Caco-2 (cell line): ENCODE measurements at regions not wholly inside any gene's neighbourhood (a gene's known extent, or its start where the extent isn't known, plus 50 kb on each side); places are given as distances from the start of the nearest gene placed in this dataset.

Experiments used
- BruUV-seq: library from RNA; stranded (reverse); fragments of 400-500 nt; replicated peaks from 2 replicates; lab custom pipeline; 2021; lab: Mats Ljungman, UMichigan
- CTCF ChIA-PET: fragments of 300-600 bp; sonication (Branson Sonifier 250); formaldehyde crosslinking; loops from one replicate; lab custom pipeline; 2022; ENCODE audit warnings: antibody characterized with exemption; lab: Charles Lee
- POLR2A ChIA-PET: fragments of 300-600 bp; sonication (Branson Sonifier 250); formaldehyde crosslinking; loops from one replicate; lab custom pipeline; 2022; ENCODE audit warnings: antibody characterized with exemption; lab: Charles Lee
- DNase-seq, 2 experiments: peaks; one replicate each; pipeline versions ENCODE4 v3.0.0 to v3.0.0-alpha.2; 2020 to 2022
- H3K27me3 ChIP-seq: replicated peaks from 2 replicates; pipeline ENCODE4 v1.6.0; 2011; ENCODE audit warnings: low read length; ENCODE audit not compliant: control insufficient read depth, insufficient read depth
- H3K36me3 ChIP-seq: 2 replicates; pipeline ENCODE4 v1.5.1; 2011; ENCODE audit warnings: low read length; ENCODE audit not compliant: control insufficient read depth, insufficient read depth
- H3K4me1 ChIP-seq: fragments of 250-450 bp; sonication (Bioruptor Pico); 2 replicates; pipeline ENCODE4 v1.5.1; 2020; ENCODE audit warnings: mild to moderate bottlenecking
- H3K4me3 ChIP-seq: 2 replicates; pipeline ENCODE4 v1.5.1; 2011; ENCODE audit warnings: low read depth, mild to moderate bottlenecking, control low read depth, low read length
- H3K9me3 ChIP-seq: fragments of 250-450 bp; sonication (Bioruptor Pico); 2 replicates; pipeline ENCODE4 v1.5.1; 2020; ENCODE audit warnings: mild to moderate bottlenecking, moderate library complexity
- H3K27ac Mint-ChIP-seq: one replicate; pipeline ENCODE4 v1.8.0; 2022; ENCODE audit warnings: mixed read lengths; ENCODE audit not compliant: unreplicated experiment
- H3K27me3 Mint-ChIP-seq: one replicate; pipeline ENCODE4 v1.8.0; 2022; ENCODE audit warnings: mixed read lengths; ENCODE audit not compliant: insufficient read depth, unreplicated experiment
- H3K36me3 Mint-ChIP-seq: one replicate; pipeline ENCODE4 v1.8.0; 2022; ENCODE audit warnings: mild to moderate bottlenecking, mixed read lengths; ENCODE audit not compliant: insufficient read depth, unreplicated experiment
- H3K4me1 Mint-ChIP-seq: one replicate; pipeline ENCODE4 v1.8.0; 2022; ENCODE audit warnings: low read depth, mixed read lengths; ENCODE audit not compliant: unreplicated experiment
- H3K4me3 Mint-ChIP-seq: one replicate; pipeline ENCODE4 v1.8.0; 2022; ENCODE audit warnings: mild to moderate bottlenecking, moderate library complexity, mixed read lengths; ENCODE audit not compliant: unreplicated experiment
- H3K9me3 Mint-ChIP-seq: one replicate; pipeline ENCODE4 v1.8.0; 2022; ENCODE audit warnings: mixed read lengths; ENCODE audit not compliant: unreplicated experiment
- intact Hi-C: fragments of 100-400 bp; cut with micrococcal nuclease; formaldehyde crosslinking; loops from one replicate; pipeline ENCODE4 v1.10.0; 2022; ENCODE audit not compliant: unreplicated experiment
- TF ChIP-seq, protein P1 (sequence below), 2 experiments: fragments of 200-600 bp in 1 of 2; IDR thresholded peaks; 1 replicate in 1 of 2; 2 replicates in 1 of 2; pipeline versions ENCODE4 v1.5.1 to v1.8.0; 2011 to 2022; ENCODE audit warnings: antibody characterized with exemption in 1 of 2, control low read depth in 1 of 2, inconsistent platforms in 1 of 2, low read depth in 1 of 2, low read length in 1 of 2, mild to moderate bottlenecking in 1 of 2, moderate library complexity in 1 of 2; ENCODE audit not compliant: insufficient read depth in 1 of 2, severe bottlenecking in 1 of 2, unreplicated experiment in 1 of 2

DNA sequence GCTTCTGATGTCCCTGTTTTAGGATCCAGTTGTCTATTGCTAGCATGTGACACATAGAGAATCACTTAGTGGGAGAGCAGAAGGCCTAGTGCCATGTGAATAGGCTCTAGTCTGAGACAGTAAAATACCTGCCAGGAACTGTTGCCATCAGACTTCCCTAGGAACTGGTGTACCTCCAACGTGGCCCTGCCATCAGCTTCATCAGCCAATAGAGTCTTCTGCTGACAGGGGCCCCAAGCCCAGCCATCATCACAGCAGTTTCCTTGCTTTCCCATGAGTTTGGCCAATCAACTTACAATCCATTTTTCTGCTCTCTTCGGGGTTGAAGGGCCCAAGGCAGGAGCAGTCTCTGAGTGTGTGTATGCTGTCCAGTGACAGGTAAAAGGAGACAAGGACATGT, 128.4 kb upstream of the ADRA1B start:
- Mint-ChIP-seq H3K9me3 (no peaks in the 10 kb centered on the region), H3K27me3 (peaks cover 25% of the 10 kb centered on the region), H3K4me3 (no peak overlapping the region), H3K36me3 (no peaks in the 10 kb centered on the region), H3K4me1 (no peaks in the 10 kb centered on the region), H3K27ac (no peak overlapping the region)
- intact Hi-C loops = no loop called here
- ChIA-PET POLR2A (no interaction called here), CTCF (no interaction called here)
- no peaks in the 10 kb centered on the region for H3K36me3 ChIP-seq
- BruUV-seq = no TSS peak
- no peak overlapping the region for H3K4me3 ChIP-seq
- no peaks in the 10 kb centered on the region for H3K9me3 ChIP-seq
- H3K27me3 ChIP-seq = no peaks in the 10 kb centered on the region
- no peaks in the 10 kb centered on the region for H3K4me1 ChIP-seq
- TF ChIP-seq, protein P1, sequence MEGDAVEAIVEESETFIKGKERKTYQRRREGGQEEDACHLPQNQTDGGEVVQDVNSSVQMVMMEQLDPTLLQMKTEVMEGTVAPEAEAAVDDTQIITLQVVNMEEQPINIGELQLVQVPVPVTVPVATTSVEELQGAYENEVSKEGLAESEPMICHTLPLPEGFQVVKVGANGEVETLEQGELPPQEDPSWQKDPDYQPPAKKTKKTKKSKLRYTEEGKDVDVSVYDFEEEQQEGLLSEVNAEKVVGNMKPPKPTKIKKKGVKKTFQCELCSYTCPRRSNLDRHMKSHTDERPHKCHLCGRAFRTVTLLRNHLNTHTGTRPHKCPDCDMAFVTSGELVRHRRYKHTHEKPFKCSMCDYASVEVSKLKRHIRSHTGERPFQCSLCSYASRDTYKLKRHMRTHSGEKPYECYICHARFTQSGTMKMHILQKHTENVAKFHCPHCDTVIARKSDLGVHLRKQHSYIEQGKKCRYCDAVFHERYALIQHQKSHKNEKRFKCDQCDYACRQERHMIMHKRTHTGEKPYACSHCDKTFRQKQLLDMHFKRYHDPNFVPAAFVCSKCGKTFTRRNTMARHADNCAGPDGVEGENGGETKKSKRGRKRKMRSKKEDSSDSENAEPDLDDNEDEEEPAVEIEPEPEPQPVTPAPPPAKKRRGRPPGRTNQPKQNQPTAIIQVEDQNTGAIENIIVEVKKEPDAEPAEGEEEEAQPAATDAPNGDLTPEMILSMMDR (IDR thresholded peaks at IDR 0.05; ENCODE audit: insufficient read depth in 1 of 2, low read depth in 1 of 2, low read length in 1 of 2, severe bottlenecking in 1 of 2, unreplicated experiment in 1 of 2) = no peak
- DNase-seq = no peak

DNA sequence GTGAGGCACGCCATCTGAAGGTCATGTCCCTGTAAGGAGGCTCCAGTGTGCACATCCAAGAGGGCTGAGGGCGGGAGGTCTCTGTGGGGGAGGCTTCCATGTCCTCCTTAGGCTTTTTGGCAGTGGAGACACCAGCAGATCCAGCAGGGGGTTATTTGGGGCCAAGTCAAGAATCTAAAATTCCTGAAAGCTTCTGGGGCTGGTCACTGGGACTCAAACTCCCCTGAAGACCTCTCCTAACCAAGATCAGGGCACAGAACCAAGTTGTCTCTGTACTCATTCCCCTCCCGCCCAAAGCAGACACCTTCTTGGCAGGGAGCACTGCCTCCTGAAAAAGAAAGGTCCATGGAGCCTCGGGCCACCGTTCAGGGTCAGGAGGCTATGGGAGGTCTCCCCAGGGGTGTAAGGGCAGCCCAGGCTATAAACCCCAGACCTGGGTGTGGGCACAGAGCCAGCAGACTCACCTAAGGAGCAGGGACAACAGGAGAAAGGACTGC, 127.4 kb upstream of the ADRA1B start:
- CTCF ChIA-PET = no interaction called here
- no peaks in the 10 kb centered on the region for H3K4me1 Mint-ChIP-seq

DNA sequence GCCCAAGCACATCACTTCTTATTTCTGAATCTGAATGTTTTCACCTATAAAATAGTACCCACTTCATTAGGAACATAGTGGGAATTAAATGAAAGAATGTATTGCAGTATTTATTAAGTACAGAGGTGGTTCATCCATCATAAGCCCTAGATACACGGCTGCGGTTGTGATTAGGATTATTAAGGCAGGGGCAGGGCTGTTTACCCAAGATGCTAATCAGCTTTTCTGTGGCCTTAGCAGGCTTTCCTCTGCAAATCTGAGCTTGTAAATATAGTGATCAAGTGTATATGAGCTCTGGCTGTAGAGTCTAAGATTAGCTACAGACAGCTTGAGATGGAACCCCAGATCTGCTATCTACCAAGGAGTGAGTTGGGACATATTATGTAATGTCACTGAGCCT, 124.1 kb upstream of the ADRA1B start:
- no peaks in the 10 kb centered on the region for H3K4me1 ChIP-seq
- Mint-ChIP-seq H3K27me3 (peaks cover 12% of the 10 kb centered on the region), H3K4me1 (no peaks in the 10 kb centered on the region), H3K36me3 (no peaks in the 10 kb centered on the region), H3K9me3 (no peaks in the 10 kb centered on the region), H3K4me3 (no peak overlapping the region), H3K27ac (no peak overlapping the region)
- intact Hi-C loops = no loop called here
- H3K9me3 ChIP-seq = no peaks in the 10 kb centered on the region
- CTCF ChIA-PET = no interaction called here
- BruUV-seq = no TSS peak
- H3K36me3 ChIP-seq = no peaks in the 10 kb centered on the region
- DNase-seq = no peak
- H3K4me3 ChIP-seq = no peak overlapping the region
- H3K27me3 ChIP-seq = no peaks in the 10 kb centered on the region
- TF ChIP-seq, protein P1 (IDR thresholded peaks at IDR 0.05; ENCODE audit: insufficient read depth in 1 of 2, low read depth in 1 of 2, low read length in 1 of 2, severe bottlenecking in 1 of 2, unreplicated experiment in 1 of 2) = no peak
- POLR2A ChIA-PET = no interaction called here

More for the DNA sequence above, 127.4 kb upstream of the ADRA1B start:
- Histone ChIP-seq H3K4me3 (no peak overlapping the region), H3K9me3 (no peaks in the 10 kb centered on the region), H3K36me3 (no peaks in the 10 kb centered on the region), H3K27me3 (no peaks in the 10 kb centered on the region), H3K4me1 (no peaks in the 10 kb centered on the region)
- intact Hi-C loops = no loop called here
- TF ChIP-seq, protein P1 (IDR thresholded peaks at IDR 0.05; ENCODE audit: insufficient read depth in 1 of 2, low read depth in 1 of 2, low read length in 1 of 2, severe bottlenecking in 1 of 2, unreplicated experiment in 1 of 2) = no peak
- no peak for DNase-seq
- Mint-ChIP-seq H3K27me3 (peaks cover 20% of the 10 kb centered on the region), H3K27ac (no peak overlapping the region), H3K9me3 (no peaks in the 10 kb centered on the region), H3K4me3 (no peak overlapping the region), H3K36me3 (no peaks in the 10 kb centered on the region)
- no TSS peak for BruUV-seq
- POLR2A ChIA-PET = no interaction called here
